ENCODE measurements at regions not wholly inside any gene's neighbourhood (a gene's known extent, or its start where the extent isn't known, plus 50 kb on each side); places are given as distances from the start of the nearest gene placed in this dataset.

DNA sequence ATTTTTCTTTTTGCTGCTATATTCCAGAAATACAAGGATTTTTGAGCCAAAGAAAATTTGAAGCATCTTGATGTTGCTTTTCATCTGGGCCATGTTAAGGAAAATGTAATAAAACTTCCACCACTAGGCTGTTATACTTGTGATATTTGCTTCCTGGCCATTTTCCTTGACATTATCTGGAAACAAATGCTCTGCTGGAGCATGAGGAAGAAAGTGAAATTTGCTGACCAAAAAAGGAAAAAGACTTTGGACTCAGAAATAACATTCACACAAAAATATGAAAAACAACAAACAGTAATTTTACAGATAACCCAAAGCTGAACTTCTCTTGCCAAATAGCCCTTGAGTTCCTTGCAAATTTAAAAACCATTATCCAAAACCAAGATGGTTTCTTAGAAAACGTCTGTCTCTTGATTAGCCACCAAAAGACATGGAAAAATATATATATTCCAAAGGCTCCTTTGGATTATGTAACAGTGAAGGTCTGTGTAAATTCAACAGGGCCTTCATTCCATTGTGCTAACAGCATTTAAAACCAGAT is 344.5 kb downstream of the LMX1A start:
- no peaks in the 10 kb centered on the region for H3K4me1 ChIP-seq (ENCODE audit: low read length)

DNA sequence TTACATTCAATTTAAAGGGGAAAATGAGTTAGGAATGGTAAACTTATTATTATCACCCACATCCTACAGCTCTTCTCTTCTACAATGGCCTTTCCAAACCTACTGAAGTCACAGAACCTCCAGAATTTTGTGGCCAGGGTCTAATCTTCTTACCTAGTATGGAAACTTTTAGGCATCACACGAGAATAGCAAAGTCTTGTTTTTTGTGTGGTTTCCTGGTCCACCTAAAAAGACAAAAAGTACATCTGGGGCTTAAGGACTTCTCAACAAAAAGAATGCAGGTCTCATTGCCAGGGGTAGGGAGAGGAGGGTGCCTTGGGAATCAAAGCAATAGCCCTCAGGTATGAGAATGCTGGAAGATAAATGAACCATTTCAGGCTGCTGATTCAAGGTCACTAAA is 345.3 kb downstream of the LMX1A start:
- Histone ChIP-seq H3K4me3 (ENCODE audit: low read length) (no peak overlapping the region), H3K9me3 (ENCODE audit: insufficient read depth, low read length) (no peaks in the 10 kb centered on the region), H2AFZ (ENCODE audit: low read depth, low read length) (no peak overlapping the region), H4K20me1 (ENCODE audit: insufficient read depth, low read length) (no peaks in the 10 kb centered on the region), H3K4me1 (ENCODE audit: low read length) (no peaks in the 10 kb centered on the region), H3K36me3 (replicated peaks; ENCODE audit: low read depth, low read length) (no peaks in the 10 kb centered on the region), H3K79me2 (ENCODE audit: low read length) (no peaks in the 10 kb centered on the region), H3K9ac (ENCODE audit: low read length) (no peak overlapping the region), H3K27ac (ENCODE audit: low read length) (no peak overlapping the region), H3K4me2 (ENCODE audit: low read length) (no peak overlapping the region), H3K27me3 (ENCODE audit: low read depth, low read length) (0 out of 2 replicates have a peak, but pooled peaks cover 6% of the 10 kb centered on the region)
- TF ChIP-seq, protein P1, sequence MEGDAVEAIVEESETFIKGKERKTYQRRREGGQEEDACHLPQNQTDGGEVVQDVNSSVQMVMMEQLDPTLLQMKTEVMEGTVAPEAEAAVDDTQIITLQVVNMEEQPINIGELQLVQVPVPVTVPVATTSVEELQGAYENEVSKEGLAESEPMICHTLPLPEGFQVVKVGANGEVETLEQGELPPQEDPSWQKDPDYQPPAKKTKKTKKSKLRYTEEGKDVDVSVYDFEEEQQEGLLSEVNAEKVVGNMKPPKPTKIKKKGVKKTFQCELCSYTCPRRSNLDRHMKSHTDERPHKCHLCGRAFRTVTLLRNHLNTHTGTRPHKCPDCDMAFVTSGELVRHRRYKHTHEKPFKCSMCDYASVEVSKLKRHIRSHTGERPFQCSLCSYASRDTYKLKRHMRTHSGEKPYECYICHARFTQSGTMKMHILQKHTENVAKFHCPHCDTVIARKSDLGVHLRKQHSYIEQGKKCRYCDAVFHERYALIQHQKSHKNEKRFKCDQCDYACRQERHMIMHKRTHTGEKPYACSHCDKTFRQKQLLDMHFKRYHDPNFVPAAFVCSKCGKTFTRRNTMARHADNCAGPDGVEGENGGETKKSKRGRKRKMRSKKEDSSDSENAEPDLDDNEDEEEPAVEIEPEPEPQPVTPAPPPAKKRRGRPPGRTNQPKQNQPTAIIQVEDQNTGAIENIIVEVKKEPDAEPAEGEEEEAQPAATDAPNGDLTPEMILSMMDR (IDR thresholded peaks at IDR 0.05; ENCODE audit: low read depth, low read length) = no peak
- TF ChIP-seq EZH2phosphoT487 (IDR thresholded peaks at IDR 0.05; ENCODE audit: low read depth) = no peak

More for the DNA sequence above, 344.5 kb downstream of the LMX1A start:
- H3K79me2 ChIP-seq (ENCODE audit: low read length) = no peaks in the 10 kb centered on the region
- H3K9ac ChIP-seq (ENCODE audit: low read length) = no peak overlapping the region
- no peaks in the 10 kb centered on the region for H3K36me3 ChIP-seq (replicated peaks; ENCODE audit: low read depth, low read length)
- no peak overlapping the region for H3K27ac ChIP-seq (ENCODE audit: low read length)
- no peak overlapping the region for H2AFZ ChIP-seq (ENCODE audit: low read depth, low read length)
- H3K4me3 ChIP-seq (ENCODE audit: low read length) = no peak overlapping the region
- no peak for TF ChIP-seq EZH2phosphoT487 (IDR thresholded peaks at IDR 0.05; ENCODE audit: low read depth)
- TF ChIP-seq, protein P1 (IDR thresholded peaks at IDR 0.05; ENCODE audit: low read depth, low read length) = no peak
- 0 out of 2 replicates have a peak, but pooled peaks cover 6% of the 10 kb centered on the region for H3K27me3 ChIP-seq (ENCODE audit: low read depth, low read length)
- H3K4me2 ChIP-seq (ENCODE audit: low read length) = no peak overlapping the region
- H3K9me3 ChIP-seq (ENCODE audit: insufficient read depth, low read length) = no peaks in the 10 kb centered on the region
- no peaks in the 10 kb centered on the region for H4K20me1 ChIP-seq (ENCODE audit: insufficient read depth, low read length)

DNA sequence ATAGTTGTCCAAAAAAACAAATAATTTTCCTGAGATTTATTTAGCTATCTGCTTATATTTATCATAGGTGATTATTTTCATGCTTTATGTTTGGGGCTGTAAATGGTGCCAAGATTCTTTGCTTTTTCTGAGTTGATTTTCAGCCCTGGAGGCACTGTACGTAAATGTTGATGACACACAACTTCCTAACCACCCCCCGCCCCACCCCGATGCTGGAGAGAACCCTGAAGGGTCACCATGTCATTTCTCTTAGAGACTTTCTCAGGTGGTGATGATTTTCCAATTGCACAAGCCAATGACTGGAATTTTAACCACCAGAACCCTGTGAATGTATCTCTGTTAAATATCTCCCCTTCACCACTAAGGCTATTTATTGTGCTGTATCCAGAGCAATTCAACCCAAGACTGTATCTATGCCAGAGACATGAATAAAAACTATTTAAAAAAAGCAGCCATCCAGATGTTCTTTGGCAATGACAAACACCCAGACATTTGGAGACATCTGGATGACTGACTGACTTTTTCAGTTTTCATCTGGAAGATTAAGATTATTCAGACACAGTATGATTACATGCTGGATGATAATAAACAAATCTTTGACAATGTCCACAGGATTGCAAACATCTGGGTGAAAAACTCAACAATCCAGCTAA is 346.0 kb downstream of the LMX1A start:
- H2AFZ ChIP-seq (ENCODE audit: low read depth, low read length) = no peak overlapping the region
- H3K9me3 ChIP-seq (ENCODE audit: insufficient read depth, low read length) = no peaks in the 10 kb centered on the region
- no peaks in the 10 kb centered on the region for H3K36me3 ChIP-seq (replicated peaks; ENCODE audit: low read depth, low read length)
- H3K9ac ChIP-seq (ENCODE audit: low read length) = no peak overlapping the region
- TF ChIP-seq, protein P1 (IDR thresholded peaks at IDR 0.05; ENCODE audit: low read depth, low read length) = no peak
- TF ChIP-seq EZH2phosphoT487 (IDR thresholded peaks at IDR 0.05; ENCODE audit: low read depth) = no peak
- H3K4me1 ChIP-seq (ENCODE audit: low read length) = no peaks in the 10 kb centered on the region
- no peaks in the 10 kb centered on the region for H3K79me2 ChIP-seq (ENCODE audit: low read length)
- H3K27me3 ChIP-seq (ENCODE audit: low read depth, low read length) = 0 out of 2 replicates have a peak, but pooled peaks cover 6% of the 10 kb centered on the region
- no peak overlapping the region for H3K4me3 ChIP-seq (ENCODE audit: low read length)
- H3K27ac ChIP-seq (ENCODE audit: low read length) = no peak overlapping the region
- no peak overlapping the region for H3K4me2 ChIP-seq (ENCODE audit: low read length)
- H4K20me1 ChIP-seq (ENCODE audit: insufficient read depth, low read length) = no peaks in the 10 kb centered on the region

DNA sequence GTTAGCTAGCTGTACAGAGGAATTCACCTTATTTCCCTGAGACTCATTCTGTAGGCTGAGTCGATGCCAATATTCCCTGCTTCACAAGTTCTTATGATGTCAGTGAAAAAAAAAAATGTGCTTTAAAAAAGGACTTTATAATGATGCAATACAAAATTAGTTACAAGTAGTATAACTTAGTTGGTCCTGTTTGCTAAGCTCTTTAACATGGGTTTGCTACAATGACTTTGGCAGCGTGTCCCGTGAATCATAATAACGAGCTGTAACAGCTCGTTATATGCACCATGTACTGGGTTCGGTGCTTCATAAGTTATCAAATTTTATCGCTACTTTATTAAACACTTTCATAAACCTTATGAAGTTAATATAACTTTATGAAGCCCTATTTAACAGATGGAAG is 349.7 kb downstream of the LMX1A start:
- Histone ChIP-seq H4K20me1 (ENCODE audit: insufficient read depth, low read length) (no peaks in the 10 kb centered on the region), H2AFZ (ENCODE audit: low read depth, low read length) (no peak overlapping the region), H3K4me3 (ENCODE audit: low read length) (no peak overlapping the region), H3K9ac (ENCODE audit: low read length) (no peak overlapping the region), H3K9me3 (ENCODE audit: insufficient read depth, low read length) (no peaks in the 10 kb centered on the region), H3K36me3 (replicated peaks; ENCODE audit: low read depth, low read length) (no peaks in the 10 kb centered on the region), H3K27ac (ENCODE audit: low read length) (no peak overlapping the region), H3K4me2 (ENCODE audit: low read length) (no peak overlapping the region), H3K4me1 (ENCODE audit: low read length) (no peaks in the 10 kb centered on the region), H3K27me3 (ENCODE audit: low read depth, low read length) (no peaks in the 10 kb centered on the region), H3K79me2 (ENCODE audit: low read length) (no peaks in the 10 kb centered on the region)
- TF ChIP-seq, protein P1 (IDR thresholded peaks at IDR 0.05; ENCODE audit: low read depth, low read length) = no peak
- no peak for TF ChIP-seq EZH2phosphoT487 (IDR thresholded peaks at IDR 0.05; ENCODE audit: low read depth)

All from OCI-LY3 (cell line).